WI38 (cell line): ENCODE measurements at regions not wholly inside any gene's neighbourhood (a gene's known extent, or its start where the extent isn't known, plus 50 kb on each side); places are given as distances from the start of the nearest gene placed in this dataset.
"Not testable (repeated sequence)": the region's sequence is repeated elsewhere in the genome, so short reads cannot be mapped to it uniquely, and the experiment has no call there.

Experiments
- H3K4me3 ChIP-seq: 2 replicates; pipeline ENCODE4 v1.5.1; 2011; ENCODE audit warnings: low read depth, mild to moderate bottlenecking, control low read depth, low read length
- TF ChIP-seq, protein P1 (sequence below): IDR thresholded peaks from 2 replicates; pipeline ENCODE4 v1.5.1; 2012; ENCODE audit warnings: low read depth, mild to moderate bottlenecking, control low read depth, low read length

DNA sequence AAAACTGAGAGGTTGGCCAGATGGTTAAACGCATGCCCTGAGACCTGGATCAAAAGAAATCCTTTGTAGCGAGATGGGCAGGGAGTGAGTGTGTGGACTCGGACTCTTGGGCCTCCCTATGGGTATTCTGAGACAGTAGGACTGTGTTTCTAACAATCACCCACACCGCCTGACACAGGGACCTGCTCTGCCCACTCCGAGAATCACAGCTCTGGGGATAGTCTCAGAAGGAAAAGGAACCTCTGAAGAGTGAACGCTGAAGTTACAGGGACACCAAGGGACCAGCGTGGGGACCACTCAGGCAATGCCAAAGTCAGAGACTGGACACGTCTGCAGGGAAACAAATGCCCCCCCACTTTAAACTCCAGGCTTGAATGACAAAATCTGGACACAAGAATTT is 242.1 kb upstream of the TCERG1L start:
- H3K4me3 ChIP-seq, result no peak overlapping the region
- TF ChIP-seq, protein P1, sequence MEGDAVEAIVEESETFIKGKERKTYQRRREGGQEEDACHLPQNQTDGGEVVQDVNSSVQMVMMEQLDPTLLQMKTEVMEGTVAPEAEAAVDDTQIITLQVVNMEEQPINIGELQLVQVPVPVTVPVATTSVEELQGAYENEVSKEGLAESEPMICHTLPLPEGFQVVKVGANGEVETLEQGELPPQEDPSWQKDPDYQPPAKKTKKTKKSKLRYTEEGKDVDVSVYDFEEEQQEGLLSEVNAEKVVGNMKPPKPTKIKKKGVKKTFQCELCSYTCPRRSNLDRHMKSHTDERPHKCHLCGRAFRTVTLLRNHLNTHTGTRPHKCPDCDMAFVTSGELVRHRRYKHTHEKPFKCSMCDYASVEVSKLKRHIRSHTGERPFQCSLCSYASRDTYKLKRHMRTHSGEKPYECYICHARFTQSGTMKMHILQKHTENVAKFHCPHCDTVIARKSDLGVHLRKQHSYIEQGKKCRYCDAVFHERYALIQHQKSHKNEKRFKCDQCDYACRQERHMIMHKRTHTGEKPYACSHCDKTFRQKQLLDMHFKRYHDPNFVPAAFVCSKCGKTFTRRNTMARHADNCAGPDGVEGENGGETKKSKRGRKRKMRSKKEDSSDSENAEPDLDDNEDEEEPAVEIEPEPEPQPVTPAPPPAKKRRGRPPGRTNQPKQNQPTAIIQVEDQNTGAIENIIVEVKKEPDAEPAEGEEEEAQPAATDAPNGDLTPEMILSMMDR, result no peak

GRCh38 chr10:131554821-131555220 is 243.3 kb upstream of the TCERG1L start:
- no peak overlapping the region for H3K4me3 ChIP-seq
- TF ChIP-seq, protein P1, result no peak

GRCh38 chr10:131555406-131555805 is 243.9 kb upstream of the TCERG1L start:
- H3K4me3 ChIP-seq, result no peak overlapping the region
- TF ChIP-seq, protein P1, result no peak

DNA sequence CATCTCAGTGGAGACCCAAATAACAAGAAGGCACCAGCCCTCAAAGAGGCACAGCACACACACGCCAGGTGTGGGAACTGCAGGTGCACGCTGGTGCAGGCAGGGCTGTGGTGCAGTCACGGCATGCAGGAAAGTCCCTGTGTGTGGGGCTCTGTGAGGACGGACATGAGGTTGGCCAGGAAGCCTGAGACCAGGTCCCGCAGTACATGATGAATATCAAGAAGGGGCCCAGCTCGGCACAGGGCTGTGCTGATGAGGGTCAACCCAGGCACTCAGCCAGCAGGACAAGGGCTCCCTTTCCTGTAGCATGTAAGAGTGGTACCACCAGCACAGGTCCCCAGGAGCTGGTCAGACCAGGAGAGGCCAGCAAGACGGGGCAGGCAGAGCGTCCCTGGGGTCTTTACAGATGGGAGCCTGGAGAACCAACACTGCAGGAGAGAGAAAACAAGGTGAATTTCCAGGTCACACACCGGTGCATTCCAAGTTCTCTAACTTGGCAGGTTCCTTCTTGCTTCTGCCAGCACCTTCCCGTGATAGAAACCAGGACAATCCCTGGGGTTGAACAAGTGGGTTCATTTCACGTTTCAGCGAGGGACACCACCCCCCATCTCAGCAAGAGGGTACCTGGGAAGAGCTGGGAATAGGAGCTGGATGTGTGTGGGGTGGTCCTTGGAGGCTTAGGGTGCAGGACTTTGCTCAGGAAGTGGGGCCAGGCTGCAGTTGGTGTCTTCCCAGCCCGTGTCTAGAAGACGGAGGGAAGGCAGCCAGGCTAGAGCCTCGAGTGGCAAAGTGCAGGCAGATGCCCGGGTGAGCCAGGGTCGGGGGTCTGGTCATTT is 244.8 kb upstream of the TCERG1L start:
- TF ChIP-seq, protein P1, result no peak
- no peak overlapping the region for H3K4me3 ChIP-seq

- TF ChIP-seq, protein P1, result no peak
- no peak overlapping the region for H3K4me3 ChIP-seq
These were observed 245.5 kb upstream of the TCERG1L start for GRCh38 chr10:131556897-131557495.

DNA sequence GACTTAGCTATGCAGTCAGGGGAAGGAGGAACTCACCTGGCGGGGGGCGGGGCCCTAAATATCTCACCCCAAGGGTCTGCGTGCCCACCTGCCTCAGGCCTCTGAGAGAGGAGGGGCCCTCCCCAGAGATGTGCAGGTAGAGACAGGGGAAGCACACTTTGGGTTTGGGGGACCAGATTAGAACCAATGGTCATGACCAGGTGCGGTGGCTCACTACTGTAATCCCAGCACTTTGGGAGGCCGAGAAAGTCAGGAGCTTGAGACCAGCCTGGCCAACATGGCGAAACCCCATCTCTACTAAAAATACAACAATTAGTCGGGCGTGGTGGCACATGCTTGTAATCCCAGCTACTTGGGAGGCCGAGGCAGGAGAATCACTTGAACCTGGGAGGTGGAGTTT is 246.4 kb upstream of the TCERG1L start:
- not testable (repeated sequence) for H3K4me3 ChIP-seq

- TF ChIP-seq, protein P1, result no peak
These were observed 248.0 kb upstream of the TCERG1L start for GRCh38 chr10:131559450-131559911.

More at GRCh38 chr10:131559450-131559911, 248.0 kb upstream of the TCERG1L start:
- H3K4me3 ChIP-seq, result no peak overlapping the region
